ENCODE measurements at regions not wholly inside any gene's neighbourhood (a gene's known extent, or its start where the extent isn't known, plus 50 kb on each side); places are given as distances from the start of the nearest gene placed in this dataset.

- TF ChIP-seq CTCF (IDR thresholded peaks at IDR 0.05) (no peak), POLR2AphosphoS5 (IDR thresholded peaks at IDR 0.05) (no peak)
These were observed 436.4 kb upstream of the FTMT start for GRCh38 chr5:121415270-121415669.
